ENCODE measurements at regions not wholly inside any gene's neighbourhood (a gene's known extent, or its start where the extent isn't known, plus 50 kb on each side); places are given as distances from the start of the nearest gene placed in this dataset.

- Mint-ChIP-seq H3K4me3 (no peak overlapping the region), H3K9me3 (peaks cover 8% of the 10 kb centered on the region), H3K27ac (no peak overlapping the region), H3K36me3 (ENCODE audit: low read depth) (no peaks in the 10 kb centered on the region), H3K27me3 (peaks cover 38% of the 10 kb centered on the region), H3K4me1 (no peaks in the 10 kb centered on the region)
- DNase-seq: no peak
- ATAC-seq: no peak
Measured at GRCh38 chr16:86766700-86767099, 188.4 kb downstream of the FOXL1 start.

GRCh38 chr16:86768228-86768791 lies 190.0 kb downstream of the FOXL1 start:
- Mint-ChIP-seq H3K4me1 (no peaks in the 10 kb centered on the region), H3K36me3 (ENCODE audit: low read depth) (no peaks in the 10 kb centered on the region), H3K27ac (no peak overlapping the region), H3K27me3 (peaks cover 28% of the 10 kb centered on the region), H3K9me3 (peaks cover 8% of the 10 kb centered on the region), H3K4me3 (no peak overlapping the region)
- DNase-seq: no peak
- no peak for ATAC-seq

GRCh38 chr16:86768999-86769398 lies 190.7 kb downstream of the FOXL1 start:
- peaks cover 26% of the 10 kb centered on the region for H3K27me3 Mint-ChIP-seq
- H3K9me3 Mint-ChIP-seq: peaks cover 8% of the 10 kb centered on the region
- H3K36me3 Mint-ChIP-seq (ENCODE audit: low read depth): no peaks in the 10 kb centered on the region
- ATAC-seq (no peak), DNase-seq (no peak)
- no peak overlapping the region for H3K27ac Mint-ChIP-seq
- no peak overlapping the region for H3K4me3 Mint-ChIP-seq
- no peaks in the 10 kb centered on the region for H3K4me1 Mint-ChIP-seq

- ATAC-seq: no peak
- no peak for DNase-seq
- Mint-ChIP-seq H3K4me1 (no peaks in the 10 kb centered on the region), H3K9me3 (peaks cover 2% of the 10 kb centered on the region), H3K36me3 (ENCODE audit: low read depth) (no peaks in the 10 kb centered on the region), H3K4me3 (no peak overlapping the region), H3K27me3 (peaks cover 11% of the 10 kb centered on the region), H3K27ac (no peak overlapping the region)
Measured at GRCh38 chr16:86771506-86772460, 193.4 kb downstream of the FOXL1 start.

GRCh38 chr16:86772671-86773353 lies 194.5 kb downstream of the FOXL1 start:
- no peak for DNase-seq
- Mint-ChIP-seq H3K27ac (no peak overlapping the region), H3K4me1 (no peaks in the 10 kb centered on the region), H3K9me3 (no peaks in the 10 kb centered on the region), H3K4me3 (no peak overlapping the region), H3K36me3 (ENCODE audit: low read depth) (no peaks in the 10 kb centered on the region), H3K27me3 (peaks cover 11% of the 10 kb centered on the region)
- no peak for ATAC-seq

GRCh38 chr16:86773354-86773715 lies 195.0 kb downstream of the FOXL1 start:
- Mint-ChIP-seq H3K36me3 (ENCODE audit: low read depth) (no peaks in the 10 kb centered on the region), H3K4me1 (no peaks in the 10 kb centered on the region)
- ATAC-seq: no peak

GRCh38 chr16:86774931-86775330 lies 196.6 kb downstream of the FOXL1 start:
- H3K4me1 Mint-ChIP-seq: no peaks in the 10 kb centered on the region
- H3K4me3 Mint-ChIP-seq: no peak overlapping the region
- DNase-seq: no peak
- peaks cover 12% of the 10 kb centered on the region for H3K27me3 Mint-ChIP-seq
- H3K27ac Mint-ChIP-seq: no peak overlapping the region
- no peaks in the 10 kb centered on the region for H3K9me3 Mint-ChIP-seq
- no peak for ATAC-seq
- H3K36me3 Mint-ChIP-seq (ENCODE audit: low read depth): no peaks in the 10 kb centered on the region

More at GRCh38 chr16:86773354-86773715, 195.0 kb downstream of the FOXL1 start:
- Mint-ChIP-seq H3K9me3 (no peaks in the 10 kb centered on the region), H3K27me3 (peaks cover 11% of the 10 kb centered on the region), H3K27ac (no peak overlapping the region), H3K4me3 (no peak overlapping the region)
- DNase-seq: no peak

GRCh38 chr16:86775511-86775921 lies 197.2 kb downstream of the FOXL1 start:
- ATAC-seq (no peak), DNase-seq (no peak)
- H3K4me3 Mint-ChIP-seq: no peak overlapping the region
- peaks cover 12% of the 10 kb centered on the region for H3K27me3 Mint-ChIP-seq
- H3K4me1 Mint-ChIP-seq: no peaks in the 10 kb centered on the region
- H3K36me3 Mint-ChIP-seq (ENCODE audit: low read depth): no peaks in the 10 kb centered on the region
- no peak overlapping the region for H3K27ac Mint-ChIP-seq
- no peaks in the 10 kb centered on the region for H3K9me3 Mint-ChIP-seq

GRCh38 chr16:86777381-86777946 lies 199.1 kb downstream of the FOXL1 start:
- H3K27ac Mint-ChIP-seq: no peak overlapping the region
- no peaks in the 10 kb centered on the region for H3K4me1 Mint-ChIP-seq
- H3K36me3 Mint-ChIP-seq (ENCODE audit: low read depth): no peaks in the 10 kb centered on the region
- H3K4me3 Mint-ChIP-seq: no peak overlapping the region
- ATAC-seq (no peak), DNase-seq (no peak)
- H3K9me3 Mint-ChIP-seq: no peaks in the 10 kb centered on the region
- peaks cover 10% of the 10 kb centered on the region for H3K27me3 Mint-ChIP-seq

GRCh38 chr16:86778108-86778745 lies 199.9 kb downstream of the FOXL1 start:
- H3K4me1 Mint-ChIP-seq: no peaks in the 10 kb centered on the region
- no peaks in the 10 kb centered on the region for H3K9me3 Mint-ChIP-seq
- ATAC-seq: no peak
- no peak overlapping the region for H3K27ac Mint-ChIP-seq
- peaks cover 10% of the 10 kb centered on the region for H3K27me3 Mint-ChIP-seq
- H3K4me3 Mint-ChIP-seq: no peak overlapping the region
- DNase-seq: no peak
- no peaks in the 10 kb centered on the region for H3K36me3 Mint-ChIP-seq (ENCODE audit: low read depth)

- ATAC-seq: no peak
- H3K9me3 Mint-ChIP-seq: no peaks in the 10 kb centered on the region
- peaks cover 10% of the 10 kb centered on the region for H3K27me3 Mint-ChIP-seq
- H3K36me3 Mint-ChIP-seq (ENCODE audit: low read depth): no peaks in the 10 kb centered on the region
- H3K4me1 Mint-ChIP-seq: no peaks in the 10 kb centered on the region
- H3K27ac Mint-ChIP-seq: no peak overlapping the region
- H3K4me3 Mint-ChIP-seq: no peak overlapping the region
- no peak for DNase-seq
Measured at GRCh38 chr16:86778978-86779377, 200.6 kb downstream of the FOXL1 start.

GRCh38 chr16:86781046-86781445 lies 202.7 kb downstream of the FOXL1 start:
- no peaks in the 10 kb centered on the region for H3K4me1 Mint-ChIP-seq
- no peak for ATAC-seq

GRCh38 chr16:86783636-86784626 lies 205.6 kb downstream of the FOXL1 start:
- H3K27me3 Mint-ChIP-seq: peaks cover 6% of the 10 kb centered on the region
- no peaks in the 10 kb centered on the region for H3K36me3 Mint-ChIP-seq (ENCODE audit: low read depth)
- no peak for ATAC-seq
- no peaks in the 10 kb centered on the region for H3K9me3 Mint-ChIP-seq
- H3K4me1 Mint-ChIP-seq: no peaks in the 10 kb centered on the region
- no peak overlapping the region for H3K4me3 Mint-ChIP-seq
- H3K27ac Mint-ChIP-seq: no peak overlapping the region
- no peak for DNase-seq

More at GRCh38 chr16:86781046-86781445, 202.7 kb downstream of the FOXL1 start:
- Mint-ChIP-seq H3K9me3 (no peaks in the 10 kb centered on the region), H3K36me3 (ENCODE audit: low read depth) (no peaks in the 10 kb centered on the region), H3K4me3 (no peak overlapping the region), H3K27me3 (peaks cover 10% of the 10 kb centered on the region), H3K27ac (no peak overlapping the region)
- no peak for DNase-seq

All from activated naive CD8-positive, alpha-beta T cell treated with anti-CD3 and anti-CD28 coated beads, Interleukin-2, amount 50 U/mL, for 24 hours (primary cell).